Activated naive CD4-positive, alpha-beta T cell treated with anti-CD3 and anti-CD28 coated beads for 36 hours (primary cell): ENCODE measurements at regions not wholly inside any gene's neighbourhood (a gene's known extent, or its start where the extent isn't known, plus 50 kb on each side); places are given as distances from the start of the nearest gene placed in this dataset.

Experiments used
- CTCF ChIA-PET: fragments of 350-600 bp; sonication (Branson Sonifier 250); formaldehyde crosslinking; loops from one replicate; lab custom pipeline; 2021; ENCODE audit warnings: antibody characterized with exemption; lab: Charles Lee
- DNase-seq: peaks from one replicate; pipeline ENCODE4 v3.0.0-alpha.2; 2020
- H3K27ac Mint-ChIP-seq: one replicate; pipeline ENCODE4 v1.8.0; 2021; ENCODE audit warnings: mild to moderate bottlenecking, mixed read lengths
- H3K27me3 Mint-ChIP-seq: one replicate; pipeline ENCODE4 v1.8.0; 2021; ENCODE audit warnings: low read depth, mixed read lengths
- H3K36me3 Mint-ChIP-seq: one replicate; pipeline ENCODE4 v1.8.0; 2021; ENCODE audit warnings: low read depth, mixed read lengths
- H3K4me1 Mint-ChIP-seq: one replicate; pipeline ENCODE4 v1.8.0; 2021; ENCODE audit warnings: low read depth, mixed read lengths
- H3K4me3 Mint-ChIP-seq: one replicate; pipeline ENCODE4 v1.8.0; 2021; ENCODE audit warnings: mild to moderate bottlenecking, moderate library complexity, mixed read lengths
- H3K9me3 Mint-ChIP-seq: one replicate; pipeline ENCODE4 v1.8.0; 2021; ENCODE audit warnings: mixed read lengths
- intact Hi-C: fragments of 100-400 bp; cut with micrococcal nuclease; formaldehyde crosslinking; loops from one replicate; pipeline ENCODE4 v1.15.1; 2023

- no peaks in the 10 kb centered on the region for H3K36me3 Mint-ChIP-seq
- intact Hi-C loops: no loop called here
- DNase-seq: no peak
- CTCF ChIA-PET: no interaction called here
- H3K27ac Mint-ChIP-seq: no peak overlapping the region
- H3K4me3 Mint-ChIP-seq: no peak overlapping the region
- no peaks in the 10 kb centered on the region for H3K9me3 Mint-ChIP-seq
- no peaks in the 10 kb centered on the region for H3K27me3 Mint-ChIP-seq
- H3K4me1 Mint-ChIP-seq: no peaks in the 10 kb centered on the region
Observed at GRCh38 chr19:28023064-28023463, 1189.9 kb downstream of the UQCRFS1 start.

- no peaks in the 10 kb centered on the region for H3K27me3 Mint-ChIP-seq
- H3K4me3 Mint-ChIP-seq: no peak overlapping the region
- peaks cover under 1% of the 10 kb centered on the region for H3K9me3 Mint-ChIP-seq
- no peak overlapping the region for H3K27ac Mint-ChIP-seq
- no peaks in the 10 kb centered on the region for H3K36me3 Mint-ChIP-seq
- intact Hi-C loops: no loop called here
- no peaks in the 10 kb centered on the region for H3K4me1 Mint-ChIP-seq
- no peak for DNase-seq
- CTCF ChIA-PET: no interaction called here
Observed at GRCh38 chr19:28022506-28022905, 1190.4 kb downstream of the UQCRFS1 start.

- peaks cover 3% of the 10 kb centered on the region for H3K9me3 Mint-ChIP-seq
- CTCF ChIA-PET: no interaction called here
- H3K27ac Mint-ChIP-seq: no peak overlapping the region
- no peaks in the 10 kb centered on the region for H3K4me1 Mint-ChIP-seq
- intact Hi-C loops: no loop called here
- no peak overlapping the region for H3K4me3 Mint-ChIP-seq
- H3K36me3 Mint-ChIP-seq: no peaks in the 10 kb centered on the region
- DNase-seq: no peak
- H3K27me3 Mint-ChIP-seq: no peaks in the 10 kb centered on the region
Observed at GRCh38 chr19:28021259-28022185, 1191.4 kb downstream of the UQCRFS1 start.

- intact Hi-C loops: no loop called here
- CTCF ChIA-PET: no interaction called here
- H3K36me3 Mint-ChIP-seq: no peaks in the 10 kb centered on the region
- H3K27ac Mint-ChIP-seq: no peak overlapping the region
- no peaks in the 10 kb centered on the region for H3K4me1 Mint-ChIP-seq
- no peak overlapping the region for H3K4me3 Mint-ChIP-seq
- H3K27me3 Mint-ChIP-seq: no peaks in the 10 kb centered on the region
- no peak for DNase-seq
- peaks cover 3% of the 10 kb centered on the region for H3K9me3 Mint-ChIP-seq
Observed at GRCh38 chr19:28020619-28021258, 1192.2 kb downstream of the UQCRFS1 start.

GRCh38 chr19:28019901-28020300, 1193.0 kb downstream of the UQCRFS1 start:
- Mint-ChIP-seq H3K4me3 (no peak overlapping the region), H3K27ac (no peak overlapping the region), H3K27me3 (no peaks in the 10 kb centered on the region), H3K36me3 (no peaks in the 10 kb centered on the region), H3K9me3 (peaks cover 3% of the 10 kb centered on the region), H3K4me1 (no peaks in the 10 kb centered on the region)
- intact Hi-C loops: no loop called here
- CTCF ChIA-PET: no interaction called here
- no peak for DNase-seq

- intact Hi-C loops: no loop called here
- CTCF ChIA-PET: no interaction called here
- no peaks in the 10 kb centered on the region for H3K27me3 Mint-ChIP-seq
- H3K36me3 Mint-ChIP-seq: no peaks in the 10 kb centered on the region
- H3K27ac Mint-ChIP-seq: no peak overlapping the region
- peaks cover 3% of the 10 kb centered on the region for H3K9me3 Mint-ChIP-seq
- DNase-seq: no peak
- no peak overlapping the region for H3K4me3 Mint-ChIP-seq
- no peaks in the 10 kb centered on the region for H3K4me1 Mint-ChIP-seq
Observed at GRCh38 chr19:28019371-28019770, 1193.6 kb downstream of the UQCRFS1 start.

GRCh38 chr19:28018499-28018898, 1194.5 kb downstream of the UQCRFS1 start:
- H3K4me1 Mint-ChIP-seq: no peaks in the 10 kb centered on the region
- H3K27me3 Mint-ChIP-seq: no peaks in the 10 kb centered on the region
- no peaks in the 10 kb centered on the region for H3K36me3 Mint-ChIP-seq
- intact Hi-C loops: no loop called here
- peaks cover 3% of the 10 kb centered on the region for H3K9me3 Mint-ChIP-seq
- DNase-seq: no peak
- no peak overlapping the region for H3K4me3 Mint-ChIP-seq
- CTCF ChIA-PET: no interaction called here
- no peak overlapping the region for H3K27ac Mint-ChIP-seq

- intact Hi-C loops: no loop called here
- H3K4me3 Mint-ChIP-seq: no peak overlapping the region
- no peak overlapping the region for H3K27ac Mint-ChIP-seq
- peaks cover 5% of the 10 kb centered on the region for H3K9me3 Mint-ChIP-seq
- no peaks in the 10 kb centered on the region for H3K36me3 Mint-ChIP-seq
- no peak for DNase-seq
- H3K4me1 Mint-ChIP-seq: no peaks in the 10 kb centered on the region
- CTCF ChIA-PET: no interaction called here
- no peaks in the 10 kb centered on the region for H3K27me3 Mint-ChIP-seq
Observed at GRCh38 chr19:28014615-28015405, 1198.1 kb downstream of the UQCRFS1 start.

- intact Hi-C loops: no loop called here
- CTCF ChIA-PET: no interaction called here
Observed at GRCh38 chr19:28012361-28012760, 1200.6 kb downstream of the UQCRFS1 start.

GRCh38 chr19:28010656-28011055, 1202.3 kb downstream of the UQCRFS1 start:
- Mint-ChIP-seq H3K36me3 (no peaks in the 10 kb centered on the region), H3K4me1 (no peaks in the 10 kb centered on the region), H3K4me3 (no peak overlapping the region), H3K9me3 (peaks cover 1% of the 10 kb centered on the region), H3K27ac (no peak overlapping the region), H3K27me3 (no peaks in the 10 kb centered on the region)
- intact Hi-C loops: no loop called here
- DNase-seq: no peak
- CTCF ChIA-PET: no interaction called here

More at GRCh38 chr19:28012361-28012760, 1200.6 kb downstream of the UQCRFS1 start:
- Mint-ChIP-seq H3K27ac (no peak overlapping the region), H3K27me3 (no peaks in the 10 kb centered on the region), H3K36me3 (no peaks in the 10 kb centered on the region), H3K4me1 (no peaks in the 10 kb centered on the region), H3K9me3 (peaks cover 2% of the 10 kb centered on the region), H3K4me3 (no peak overlapping the region)
- DNase-seq: no peak

GRCh38 chr19:28009696-28010095, 1203.3 kb downstream of the UQCRFS1 start:
- CTCF ChIA-PET: no interaction called here
- intact Hi-C loops: no loop called here
- Mint-ChIP-seq H3K36me3 (no peaks in the 10 kb centered on the region), H3K4me3 (no peak overlapping the region), H3K4me1 (no peaks in the 10 kb centered on the region), H3K27me3 (no peaks in the 10 kb centered on the region), H3K27ac (no peak overlapping the region), H3K9me3 (peaks cover 1% of the 10 kb centered on the region)
- no peak for DNase-seq

- CTCF ChIA-PET: no interaction called here
- H3K27ac Mint-ChIP-seq: no peak overlapping the region
- no peaks in the 10 kb centered on the region for H3K36me3 Mint-ChIP-seq
- DNase-seq: no peak
- no peak overlapping the region for H3K4me3 Mint-ChIP-seq
- no peaks in the 10 kb centered on the region for H3K27me3 Mint-ChIP-seq
- peaks cover 1% of the 10 kb centered on the region for H3K9me3 Mint-ChIP-seq
- intact Hi-C loops: no loop called here
- no peaks in the 10 kb centered on the region for H3K4me1 Mint-ChIP-seq
Observed at GRCh38 chr19:28008695-28009094, 1204.3 kb downstream of the UQCRFS1 start.
